Activated naive CD8-positive, alpha-beta T cell treated with anti-CD3 and anti-CD28 coated beads, Interleukin-2, amount 50 U/mL, for 16 hours (primary cell): ENCODE measurements at regions not wholly inside any gene's neighbourhood (a gene's known extent, or its start where the extent isn't known, plus 50 kb on each side); places are given as distances from the start of the nearest gene placed in this dataset.

Experiments
- DNase-seq: peaks from one replicate; pipeline ENCODE4 v3.0.0-alpha.2; 2020; ENCODE audit warnings: low read depth, low spot score

- DNase-seq, result no peak
Observed at GRCh38 chr5:133688391-133688790, 76.0 kb upstream of the FSTL4 start.

- no peak for DNase-seq
Observed at GRCh38 chr5:133687212-133688061, 75.1 kb upstream of the FSTL4 start.

- no peak for DNase-seq
Observed at GRCh38 chr5:133686566-133686965, 74.2 kb upstream of the FSTL4 start.

GRCh38 chr5:133685402-133686018, 73.2 kb upstream of the FSTL4 start:
- no peak for DNase-seq

- no peak for DNase-seq
Observed at GRCh38 chr5:133683646-133684596, 71.6 kb upstream of the FSTL4 start.

- no peak for DNase-seq
Observed at GRCh38 chr5:133682451-133682850, 70.1 kb upstream of the FSTL4 start.

- no peak for DNase-seq
Observed at GRCh38 chr5:133681896-133682295, 69.6 kb upstream of the FSTL4 start.

- DNase-seq, result no peak
Observed at GRCh38 chr5:133680830-133681565, 68.7 kb upstream of the FSTL4 start.

GRCh38 chr5:133679534-133679933, 67.2 kb upstream of the FSTL4 start:
- no peak for DNase-seq

GRCh38 chr5:133675376-133676154, 63.2 kb upstream of the FSTL4 start:
- no peak for DNase-seq

GRCh38 chr5:133670336-133670735, 58.0 kb upstream of the FSTL4 start:
- no peak for DNase-seq

GRCh38 chr5:133669472-133669871, 57.1 kb upstream of the FSTL4 start:
- DNase-seq, result no peak

GRCh38 chr5:133668458-133668857, 56.1 kb upstream of the FSTL4 start:
- no peak for DNase-seq

- DNase-seq, result no peak
Observed at GRCh38 chr5:133667217-133667616, 54.9 kb upstream of the FSTL4 start.

GRCh38 chr5:133665571-133665970, 53.2 kb upstream of the FSTL4 start:
- DNase-seq, result no peak

- DNase-seq, result no peak
Observed at GRCh38 chr5:133664422-133664821, 52.1 kb upstream of the FSTL4 start.

- DNase-seq, result no peak
Observed at GRCh38 chr5:133663397-133664054, 51.2 kb upstream of the FSTL4 start.

GRCh38 chr5:133662578-133662977, 50.2 kb upstream of the FSTL4 start:
- no peak for DNase-seq
